Body of pancreas (tissue), 4 donors: ENCODE measurements at regions not wholly inside any gene's neighbourhood (a gene's known extent, or its start where the extent isn't known, plus 50 kb on each side); places are given as distances from the start of the nearest gene placed in this dataset.
"Not testable (repeated sequence)": the region's sequence is repeated elsewhere in the genome, so short reads cannot be mapped to it uniquely, and the experiment has no call there.

Experiments
- ATAC-seq: fragments of 150-250 bp; one replicate; pipeline ENCODE4 v1.9.1; 2016
- DNase-seq, 4 donors: peaks; one replicate each; pipeline ENCODE4 v3.0.0-alpha.2; 2019
- H3K27ac ChIP-seq, 4 donors: fragments of 200-600 bp; sonication (generic); 1 replicate in 3 of 4; 2 replicates in 1 of 4; pipeline versions ENCODE4 v1.5.1 to v1.6.1; 2016 to 2019; ENCODE audit warnings: mild to moderate bottlenecking in 1 of 4, mixed read lengths in 1 of 4, moderate library complexity in 1 of 4
- H3K27me3 ChIP-seq, 2 donors: fragments of 200-600 bp; sonication (generic); one replicate each; pipeline ENCODE4 v1.6.0; 2016; ENCODE audit warnings: mild to moderate bottlenecking in 1 of 2
- H3K36me3 ChIP-seq, 2 donors: fragments of 200-600 bp; sonication (generic); replicated peaks in 1 of 2; 2 replicates each; pipeline ENCODE4 v1.5.1; 2016; ENCODE audit warnings: low read depth in 2 of 2; ENCODE audit not compliant: insufficient read depth in 1 of 2
- H3K4me1 ChIP-seq: fragments of 200-600 bp; sonication (generic); one replicate; pipeline ENCODE4 v1.6.0; 2016
- H3K4me3 ChIP-seq, 2 donors: fragments of 200-600 bp; sonication (generic); 1 replicate in 1 of 2; 2 replicates in 1 of 2; pipeline ENCODE4 v1.5.1; 2016 to 2019
- H3K9me3 ChIP-seq, 3 donors: fragments of 200-600 bp; sonication (generic); 1 replicate in 2 of 3; 2 replicates in 1 of 3; pipeline ENCODE4 v1.5.1; 2016
- CTCF ChIP-seq, 7 experiments: fragments of 450-650 bp in 4 of 7; fragments of 200-600 bp in 3 of 7; sonication (generic) in 3 of 7; IDR thresholded peaks; one replicate each; pipeline ENCODE4 v1.5.1; 2016 to 2019; ENCODE audit warnings: antibody characterized with exemption in 7 of 7
- WGBS, 2 donors: methylation state at CpG; one replicate each; pipeline ENCODE4 v1.1.5; 2017; 5-methylcytosine and 5-hydroxymethylcytosine counted together
- intact Hi-C: fragments of 100-400 bp; cut with DNase I; formaldehyde crosslinking; loops from one replicate; pipeline ENCODE4 v1.15.1; 2023

GRCh38 chr22:16463472-16463871 lies 129.1 kb downstream of the CCT8L2 start:
- H3K36me3 ChIP-seq, ATAC-seq, H3K9me3 ChIP-seq, H3K27me3 ChIP-seq, H3K4me1 ChIP-seq, DNase-seq, H3K4me3 ChIP-seq, H3K27ac ChIP-seq, intact Hi-C loops: not testable (repeated sequence)
- WGBS, 2 donors: 65 to 74% methylated on average over 4 of the region's 4 CpGs

- ATAC-seq, H3K36me3 ChIP-seq, DNase-seq, H3K4me1 ChIP-seq, H3K27ac ChIP-seq, H3K9me3 ChIP-seq, H3K27me3 ChIP-seq, H3K4me3 ChIP-seq, intact Hi-C loops: not testable (repeated sequence)
- 22 to 37% methylated on average over 5 to 7 of the region's 7 CpGs for WGBS, 2 donors
These were observed 145.2 kb downstream of the CCT8L2 start for GRCh38 chr22:16447451-16447850.

GRCh38 chr22:16446755-16447440 lies 145.7 kb downstream of the CCT8L2 start:
- ATAC-seq, H3K4me3 ChIP-seq, intact Hi-C loops, H3K27me3 ChIP-seq, H3K27ac ChIP-seq, H3K9me3 ChIP-seq, H3K36me3 ChIP-seq, DNase-seq, H3K4me1 ChIP-seq: not testable (repeated sequence)
- WGBS, 2 donors: 50 to 56% methylated on average over 6 of the region's 6 CpGs

GRCh38 chr22:16441014-16441413 lies 151.6 kb downstream of the CCT8L2 start:
- intact Hi-C loops, H3K36me3 ChIP-seq, ATAC-seq, DNase-seq, H3K27ac ChIP-seq, H3K9me3 ChIP-seq, H3K4me3 ChIP-seq, H3K4me1 ChIP-seq, H3K27me3 ChIP-seq: not testable (repeated sequence)
- WGBS, 2 donors: 0 to 15% methylated on average over 1 of the region's 1 CpG
- TF ChIP-seq CTCF (IDR thresholded peaks at IDR 0.05): peak in 3 of 7 experiments; percentile 13 to 25 (median 18)

- H3K36me3 ChIP-seq, DNase-seq, ATAC-seq, H3K27me3 ChIP-seq, H3K4me1 ChIP-seq, H3K9me3 ChIP-seq, intact Hi-C loops, H3K4me3 ChIP-seq, H3K27ac ChIP-seq: not testable (repeated sequence)
- WGBS, 2 donors: 67 to 75% methylated on average over 21 of the region's 21 CpGs
These were observed 169.1 kb downstream of the CCT8L2 start for GRCh38 chr22:16423476-16423875.

- H3K36me3 ChIP-seq, H3K4me3 ChIP-seq, DNase-seq, H3K27me3 ChIP-seq, H3K27ac ChIP-seq, H3K4me1 ChIP-seq, intact Hi-C loops, H3K9me3 ChIP-seq, ATAC-seq: not testable (repeated sequence)
- WGBS, 2 donors: 28 to 36% methylated on average over 3 of the region's 3 CpGs
These were observed 175.1 kb downstream of the CCT8L2 start for GRCh38 chr22:16417498-16417897.

- intact Hi-C loops, H3K27ac ChIP-seq, H3K27me3 ChIP-seq, H3K36me3 ChIP-seq, DNase-seq, H3K4me3 ChIP-seq, H3K4me1 ChIP-seq, ATAC-seq, H3K9me3 ChIP-seq: not testable (repeated sequence)
- WGBS, 2 donors: 64 to 71% methylated on average over 7 of the region's 7 CpGs
These were observed 188.0 kb downstream of the CCT8L2 start for GRCh38 chr22:16404639-16405038.

GRCh38 chr22:16403661-16404060 lies 188.9 kb downstream of the CCT8L2 start:
- H3K4me1 ChIP-seq, intact Hi-C loops, H3K4me3 ChIP-seq, ATAC-seq, DNase-seq, H3K9me3 ChIP-seq, H3K27me3 ChIP-seq, H3K27ac ChIP-seq, H3K36me3 ChIP-seq: not testable (repeated sequence)
- 57 to 67% methylated on average over 11 to 20 of the region's 20 CpGs for WGBS, 2 donors

- H3K4me3 ChIP-seq, H3K36me3 ChIP-seq, ATAC-seq, H3K27ac ChIP-seq, intact Hi-C loops, H3K9me3 ChIP-seq, H3K4me1 ChIP-seq, DNase-seq, H3K27me3 ChIP-seq: not testable (repeated sequence)
- WGBS, 2 donors: 35 to 41% methylated on average over 6 of the region's 6 CpGs
These were observed 189.7 kb downstream of the CCT8L2 start for GRCh38 chr22:16402874-16403399.

- H3K9me3 ChIP-seq, H3K27ac ChIP-seq, H3K27me3 ChIP-seq, H3K4me3 ChIP-seq, intact Hi-C loops, DNase-seq, H3K4me1 ChIP-seq, H3K36me3 ChIP-seq, ATAC-seq: not testable (repeated sequence)
- 51 to 52% methylated on average over 2 of the region's 2 CpGs for WGBS, 2 donors
These were observed 199.1 kb downstream of the CCT8L2 start for GRCh38 chr22:16393476-16393875.

GRCh38 chr22:16391417-16391930 lies 201.1 kb downstream of the CCT8L2 start:
- H3K4me3 ChIP-seq, H3K4me1 ChIP-seq, H3K9me3 ChIP-seq, ATAC-seq, H3K36me3 ChIP-seq, intact Hi-C loops, H3K27me3 ChIP-seq, DNase-seq, H3K27ac ChIP-seq: not testable (repeated sequence)
- WGBS, 2 donors: 65 to 67% methylated on average over 3 to 20 of the region's 20 CpGs
